ENCODE measurements at regions not wholly inside any gene's neighbourhood (a gene's known extent, or its start where the extent isn't known, plus 50 kb on each side); places are given as distances from the start of the nearest gene placed in this dataset.
"Not testable (repeated sequence)": the region's sequence is repeated elsewhere in the genome, so short reads cannot be mapped to it uniquely, and the experiment has no call there.

GRCh38 chr3:15982667-15983196, 185.0 kb upstream of the ANKRD28 start:
- peak overlapping the region; percentile 28 for H3K4me3 ChIP-seq (ENCODE audit: low read length)
- peak; percentile 95 for DNase-seq (ENCODE audit: low read depth)
- TF ChIP-seq, protein P1, sequence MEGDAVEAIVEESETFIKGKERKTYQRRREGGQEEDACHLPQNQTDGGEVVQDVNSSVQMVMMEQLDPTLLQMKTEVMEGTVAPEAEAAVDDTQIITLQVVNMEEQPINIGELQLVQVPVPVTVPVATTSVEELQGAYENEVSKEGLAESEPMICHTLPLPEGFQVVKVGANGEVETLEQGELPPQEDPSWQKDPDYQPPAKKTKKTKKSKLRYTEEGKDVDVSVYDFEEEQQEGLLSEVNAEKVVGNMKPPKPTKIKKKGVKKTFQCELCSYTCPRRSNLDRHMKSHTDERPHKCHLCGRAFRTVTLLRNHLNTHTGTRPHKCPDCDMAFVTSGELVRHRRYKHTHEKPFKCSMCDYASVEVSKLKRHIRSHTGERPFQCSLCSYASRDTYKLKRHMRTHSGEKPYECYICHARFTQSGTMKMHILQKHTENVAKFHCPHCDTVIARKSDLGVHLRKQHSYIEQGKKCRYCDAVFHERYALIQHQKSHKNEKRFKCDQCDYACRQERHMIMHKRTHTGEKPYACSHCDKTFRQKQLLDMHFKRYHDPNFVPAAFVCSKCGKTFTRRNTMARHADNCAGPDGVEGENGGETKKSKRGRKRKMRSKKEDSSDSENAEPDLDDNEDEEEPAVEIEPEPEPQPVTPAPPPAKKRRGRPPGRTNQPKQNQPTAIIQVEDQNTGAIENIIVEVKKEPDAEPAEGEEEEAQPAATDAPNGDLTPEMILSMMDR (conservative IDR thresholded peaks at IDR 0.05; ENCODE audit: low read depth, low read length): no peak

- TF ChIP-seq, protein P1 (conservative IDR thresholded peaks at IDR 0.05; ENCODE audit: low read depth, low read length): no peak
- H3K4me3 ChIP-seq (ENCODE audit: low read length): peak overlapping the region; percentile 28
- DNase-seq (ENCODE audit: low read depth): peak; percentile 60
These were observed 185.5 kb upstream of the ANKRD28 start for GRCh38 chr3:15983232-15983631.

- no peak for DNase-seq (ENCODE audit: low read depth)
- H3K4me3 ChIP-seq (ENCODE audit: low read length): no peak overlapping the region
- TF ChIP-seq, protein P1 (conservative IDR thresholded peaks at IDR 0.05; ENCODE audit: low read depth, low read length): no peak
These were observed 185.9 kb upstream of the ANKRD28 start for GRCh38 chr3:15983693-15984092.

GRCh38 chr3:15989419-15989818, 185.1 kb upstream of the GALNT15 start:
- H3K4me3 ChIP-seq (ENCODE audit: low read length): no peak overlapping the region
- TF ChIP-seq, protein P1 (conservative IDR thresholded peaks at IDR 0.05; ENCODE audit: low read depth, low read length): peak; percentile 40
- no peak for DNase-seq (ENCODE audit: low read depth)

DNA sequence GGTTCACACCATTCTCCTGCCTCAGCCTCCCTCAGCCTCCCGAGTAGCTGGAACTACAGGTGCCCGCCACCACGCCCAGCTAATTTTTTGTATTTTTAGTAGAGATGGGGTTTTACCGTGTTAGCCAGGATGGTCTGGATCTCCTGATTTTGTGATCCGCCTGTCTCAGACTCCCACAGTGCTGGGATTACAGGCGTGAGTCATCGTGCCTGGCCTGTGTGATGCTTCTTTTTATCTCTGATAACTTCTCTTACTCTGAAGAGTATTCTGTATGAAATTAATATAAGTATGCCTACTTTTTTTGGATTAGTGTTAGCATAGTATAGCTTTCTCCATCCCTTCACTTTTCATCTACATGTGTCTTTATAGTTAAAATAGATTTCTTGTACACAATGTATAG, 180.8 kb upstream of the GALNT15 start:
- DNase-seq (ENCODE audit: low read depth); H3K4me3 ChIP-seq (ENCODE audit: low read length): not testable (repeated sequence)

DNA sequence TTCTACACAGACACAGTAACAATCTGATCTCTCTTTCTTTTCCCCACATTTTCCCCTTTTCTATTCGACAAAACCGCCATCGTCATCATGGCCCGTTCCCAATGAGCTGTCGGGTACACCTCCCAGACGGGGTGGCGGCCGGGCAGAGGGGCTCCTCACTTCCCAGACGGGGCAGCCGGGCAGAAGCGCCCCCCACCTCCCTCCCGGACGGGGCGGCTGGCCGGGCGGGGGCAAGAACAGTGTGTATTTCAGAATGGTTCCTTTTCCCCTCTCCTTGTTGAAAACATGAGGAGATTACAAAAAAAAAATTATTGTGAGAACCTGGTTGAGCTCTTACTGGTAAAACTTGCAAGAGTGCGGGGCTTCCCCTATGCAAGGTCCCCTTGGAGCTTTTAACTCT, 178.0 kb upstream of the GALNT15 start:
- H3K4me3 ChIP-seq (ENCODE audit: low read length); DNase-seq (ENCODE audit: low read depth): not testable (repeated sequence)

DNA sequence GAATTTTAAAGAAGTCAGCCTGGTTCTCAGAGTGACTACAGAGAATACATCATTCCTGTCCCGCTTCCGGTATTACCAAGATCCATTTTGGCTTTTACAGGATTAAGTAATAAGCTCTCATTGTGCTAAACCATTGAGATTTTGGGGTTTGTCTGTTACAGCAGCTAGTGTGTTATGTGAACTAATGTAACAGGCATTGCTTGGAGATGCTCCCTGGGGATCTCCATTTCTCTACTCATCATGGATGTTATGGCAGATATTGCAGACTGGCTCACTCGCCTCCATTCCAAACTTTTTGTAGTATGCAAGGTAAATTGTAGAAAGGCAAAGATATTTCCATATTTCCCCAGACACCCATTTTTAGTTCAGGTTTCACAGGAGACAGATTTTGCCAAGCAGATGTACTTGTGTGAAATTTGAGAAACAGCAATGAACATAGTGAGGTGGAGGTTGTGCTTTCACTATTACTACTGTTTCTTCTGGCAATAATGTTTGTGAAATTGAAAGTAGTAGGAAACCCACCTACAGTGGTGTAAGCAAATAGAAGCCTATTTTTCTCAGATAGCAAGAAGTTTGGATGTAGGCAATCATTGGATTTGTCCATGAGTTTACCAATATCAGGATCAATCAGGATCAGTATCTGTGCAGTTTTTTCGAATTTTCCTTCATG, 177.1 kb upstream of the GALNT15 start:
- no peak for DNase-seq (ENCODE audit: low read depth)
- TF ChIP-seq, protein P1 (conservative IDR thresholded peaks at IDR 0.05; ENCODE audit: low read depth, low read length): no peak
- no peak overlapping the region for H3K4me3 ChIP-seq (ENCODE audit: low read length)

- no peak for DNase-seq (ENCODE audit: low read depth)
- TF ChIP-seq, protein P1 (conservative IDR thresholded peaks at IDR 0.05; ENCODE audit: low read depth, low read length): no peak
- H3K4me3 ChIP-seq (ENCODE audit: low read length): no peak overlapping the region
These were observed 175.6 kb upstream of the GALNT15 start for GRCh38 chr3:15998911-15999310.

Measured in retinal pigment epithelial cell (primary cell).